LNCAP (cell line): ENCODE measurements at regions not wholly inside any gene's neighbourhood (a gene's known extent, or its start where the extent isn't known, plus 50 kb on each side); places are given as distances from the start of the nearest gene placed in this dataset.

Experiments
- TF ChIP-seq, protein P1 (sequence below): fragments of 450-650 bp; IDR thresholded peaks from 2 replicates; pipeline ENCODE4 v1.5.1; 2017; ENCODE audit warnings: mild to moderate bottlenecking

DNA sequence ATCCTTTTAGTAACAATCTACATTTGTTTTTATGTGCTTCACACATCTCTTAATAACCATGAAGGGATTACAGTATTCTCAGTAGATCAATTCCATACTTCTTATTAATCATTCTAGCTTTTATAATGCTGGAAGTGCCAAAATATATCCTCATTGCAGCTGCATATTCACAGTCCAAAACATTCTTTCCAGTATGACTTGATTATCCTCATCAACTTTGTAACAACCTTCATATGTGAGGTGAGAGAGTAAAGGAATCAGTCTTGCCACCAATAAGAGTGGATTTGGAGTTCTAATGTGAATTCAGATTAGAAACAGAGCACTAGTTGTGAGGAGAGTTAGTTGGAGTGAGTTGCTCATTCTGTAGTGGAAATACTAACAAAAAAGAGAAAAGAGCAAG is 208.0 kb upstream of the SPRY2 start:
- TF ChIP-seq, protein P1, sequence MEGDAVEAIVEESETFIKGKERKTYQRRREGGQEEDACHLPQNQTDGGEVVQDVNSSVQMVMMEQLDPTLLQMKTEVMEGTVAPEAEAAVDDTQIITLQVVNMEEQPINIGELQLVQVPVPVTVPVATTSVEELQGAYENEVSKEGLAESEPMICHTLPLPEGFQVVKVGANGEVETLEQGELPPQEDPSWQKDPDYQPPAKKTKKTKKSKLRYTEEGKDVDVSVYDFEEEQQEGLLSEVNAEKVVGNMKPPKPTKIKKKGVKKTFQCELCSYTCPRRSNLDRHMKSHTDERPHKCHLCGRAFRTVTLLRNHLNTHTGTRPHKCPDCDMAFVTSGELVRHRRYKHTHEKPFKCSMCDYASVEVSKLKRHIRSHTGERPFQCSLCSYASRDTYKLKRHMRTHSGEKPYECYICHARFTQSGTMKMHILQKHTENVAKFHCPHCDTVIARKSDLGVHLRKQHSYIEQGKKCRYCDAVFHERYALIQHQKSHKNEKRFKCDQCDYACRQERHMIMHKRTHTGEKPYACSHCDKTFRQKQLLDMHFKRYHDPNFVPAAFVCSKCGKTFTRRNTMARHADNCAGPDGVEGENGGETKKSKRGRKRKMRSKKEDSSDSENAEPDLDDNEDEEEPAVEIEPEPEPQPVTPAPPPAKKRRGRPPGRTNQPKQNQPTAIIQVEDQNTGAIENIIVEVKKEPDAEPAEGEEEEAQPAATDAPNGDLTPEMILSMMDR: no peak

DNA sequence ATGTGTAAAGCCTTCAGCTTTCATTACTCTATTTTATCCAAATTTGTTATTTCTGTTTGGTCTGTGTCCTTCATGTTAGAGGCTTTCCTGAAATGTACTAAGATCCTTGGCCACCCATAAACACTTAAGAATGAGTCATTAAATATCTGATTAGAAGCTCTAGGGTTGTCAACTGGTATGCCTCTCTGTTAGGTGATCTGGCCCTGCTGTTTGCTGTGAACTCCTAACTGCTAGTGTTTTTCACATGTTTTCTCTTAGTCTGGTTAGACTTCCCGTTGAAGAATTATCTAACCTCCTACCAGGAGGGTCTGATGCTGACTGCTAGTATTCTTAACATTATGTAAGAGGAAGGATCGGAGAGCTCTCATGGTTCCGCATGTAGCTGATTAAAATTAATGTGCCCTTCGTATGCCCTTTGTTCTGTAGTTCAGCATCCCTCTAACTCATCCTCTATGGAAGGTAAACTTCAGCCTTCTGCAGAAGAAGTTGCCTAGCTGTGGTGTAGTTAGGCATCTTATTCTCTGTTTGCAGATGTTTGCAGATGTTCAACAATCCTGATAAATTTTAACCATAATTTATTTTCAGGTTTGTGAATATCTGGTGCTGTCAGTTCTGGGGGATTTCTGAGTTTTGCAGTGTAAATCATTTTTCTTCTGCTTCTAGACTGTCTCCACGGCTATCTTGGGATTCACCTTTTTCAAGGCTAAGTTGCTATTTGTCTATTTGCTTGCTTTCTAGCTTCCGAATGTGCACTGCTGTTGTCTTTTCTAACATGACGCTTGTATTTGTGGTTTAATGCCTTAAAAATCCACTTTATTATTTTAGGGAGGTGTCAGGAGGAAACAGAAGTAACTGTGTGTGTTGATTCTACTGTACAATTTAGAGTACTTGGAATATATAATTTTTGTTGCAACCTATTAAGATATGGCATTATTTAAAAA is 207.2 kb upstream of the SPRY2 start:
- TF ChIP-seq, protein P1: no peak

DNA sequence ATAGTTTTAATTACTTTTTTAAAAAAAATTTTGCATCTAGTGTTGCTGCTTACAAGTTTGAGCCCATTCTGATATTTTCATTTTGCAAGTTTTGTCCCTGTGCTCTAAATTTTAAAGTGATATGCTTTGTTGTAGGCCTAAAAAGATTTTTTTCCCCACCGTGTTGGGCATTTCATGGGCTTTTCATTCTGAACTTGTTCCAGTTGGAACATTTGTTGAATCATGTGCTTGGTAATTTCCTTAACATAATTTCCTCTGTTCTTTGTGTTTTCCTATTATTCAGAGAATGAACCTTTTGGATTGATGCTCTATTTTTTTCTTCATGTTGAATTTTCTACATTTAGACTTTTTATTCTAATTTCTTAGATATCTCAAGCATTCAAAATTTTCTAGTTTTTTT is 206.4 kb upstream of the SPRY2 start:
- TF ChIP-seq, protein P1: no peak

DNA sequence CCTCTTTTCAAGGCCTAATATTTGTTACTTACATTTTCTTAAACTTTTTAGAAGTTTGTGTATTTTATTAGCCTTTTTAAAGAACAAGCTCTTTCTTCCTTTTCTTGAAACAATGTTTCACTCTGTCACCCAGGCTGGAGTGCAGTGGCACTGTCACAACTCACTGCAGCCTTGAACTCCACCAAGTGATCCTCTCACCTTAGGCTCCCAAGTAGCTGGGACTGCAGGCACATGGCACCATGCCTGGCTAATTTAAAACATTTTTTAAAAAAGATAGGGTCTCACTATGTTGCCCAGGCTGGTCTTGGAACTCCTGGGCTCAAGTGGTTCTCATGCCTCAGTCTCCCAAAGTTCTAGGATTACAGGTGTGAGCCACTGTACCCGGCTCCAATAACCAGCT is 192.2 kb upstream of the SPRY2 start:
- TF ChIP-seq, protein P1: no peak

DNA sequence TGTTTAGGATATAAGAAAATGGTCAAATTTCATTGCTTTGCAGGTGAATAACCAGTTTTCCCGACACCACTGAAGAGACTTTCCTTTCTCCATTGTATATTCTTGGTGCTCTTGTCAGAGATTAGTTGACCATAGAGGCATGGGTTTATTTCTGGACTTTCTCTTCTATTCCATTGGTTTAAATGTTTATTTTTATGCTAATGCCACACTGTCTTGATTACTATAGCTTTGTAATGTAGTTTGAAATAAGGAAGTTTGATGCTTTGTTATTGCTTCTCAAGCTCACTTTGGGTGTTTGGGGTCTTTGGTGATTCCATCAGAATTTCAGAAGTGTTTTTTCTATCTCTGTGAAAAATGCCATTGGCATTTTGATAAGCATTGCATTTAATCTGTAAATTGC is 190.0 kb upstream of the SPRY2 start:
- TF ChIP-seq, protein P1: no peak

DNA sequence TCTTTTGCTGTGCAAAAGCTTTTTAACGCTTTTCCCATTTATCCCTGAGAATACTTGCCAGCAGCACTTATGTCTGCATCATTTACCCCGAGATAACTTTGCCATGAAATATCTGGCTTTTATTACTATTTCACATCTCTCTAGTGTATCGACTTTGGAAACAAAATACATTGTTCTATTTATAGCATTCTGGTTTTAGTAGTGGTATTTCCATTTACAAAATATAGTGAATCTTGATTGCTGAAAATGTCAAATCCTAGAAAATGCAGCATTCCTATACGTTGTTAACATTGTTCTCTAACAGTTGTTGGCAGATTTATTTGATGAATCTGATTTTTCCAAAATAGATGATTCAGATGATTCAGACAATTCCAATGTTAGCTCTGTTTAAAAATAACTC is 189.3 kb upstream of the SPRY2 start:
- TF ChIP-seq, protein P1: no peak

DNA sequence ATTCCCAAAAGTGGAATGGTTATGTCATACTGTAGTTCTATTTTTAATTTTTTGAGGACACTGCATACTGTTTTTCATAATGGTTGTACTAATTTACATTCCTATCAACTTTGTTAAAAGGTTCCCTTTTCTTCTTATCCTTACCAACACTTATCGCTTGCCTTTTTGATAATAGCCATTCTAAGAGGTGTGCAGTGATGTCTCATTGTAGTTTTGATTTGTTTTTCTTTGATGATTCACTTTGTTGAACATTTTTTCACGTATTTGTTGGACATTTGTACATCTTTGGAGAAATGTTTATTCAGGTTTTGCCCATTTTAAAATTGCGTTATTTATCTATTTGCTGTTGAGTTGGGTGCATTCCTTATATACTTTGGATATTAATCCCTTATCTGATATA is 188.8 kb upstream of the SPRY2 start:
- TF ChIP-seq, protein P1: no peak
